ENCODE measurements at regions not wholly inside any gene's neighbourhood (a gene's known extent, or its start where the extent isn't known, plus 50 kb on each side); places are given as distances from the start of the nearest gene placed in this dataset.

DNA sequence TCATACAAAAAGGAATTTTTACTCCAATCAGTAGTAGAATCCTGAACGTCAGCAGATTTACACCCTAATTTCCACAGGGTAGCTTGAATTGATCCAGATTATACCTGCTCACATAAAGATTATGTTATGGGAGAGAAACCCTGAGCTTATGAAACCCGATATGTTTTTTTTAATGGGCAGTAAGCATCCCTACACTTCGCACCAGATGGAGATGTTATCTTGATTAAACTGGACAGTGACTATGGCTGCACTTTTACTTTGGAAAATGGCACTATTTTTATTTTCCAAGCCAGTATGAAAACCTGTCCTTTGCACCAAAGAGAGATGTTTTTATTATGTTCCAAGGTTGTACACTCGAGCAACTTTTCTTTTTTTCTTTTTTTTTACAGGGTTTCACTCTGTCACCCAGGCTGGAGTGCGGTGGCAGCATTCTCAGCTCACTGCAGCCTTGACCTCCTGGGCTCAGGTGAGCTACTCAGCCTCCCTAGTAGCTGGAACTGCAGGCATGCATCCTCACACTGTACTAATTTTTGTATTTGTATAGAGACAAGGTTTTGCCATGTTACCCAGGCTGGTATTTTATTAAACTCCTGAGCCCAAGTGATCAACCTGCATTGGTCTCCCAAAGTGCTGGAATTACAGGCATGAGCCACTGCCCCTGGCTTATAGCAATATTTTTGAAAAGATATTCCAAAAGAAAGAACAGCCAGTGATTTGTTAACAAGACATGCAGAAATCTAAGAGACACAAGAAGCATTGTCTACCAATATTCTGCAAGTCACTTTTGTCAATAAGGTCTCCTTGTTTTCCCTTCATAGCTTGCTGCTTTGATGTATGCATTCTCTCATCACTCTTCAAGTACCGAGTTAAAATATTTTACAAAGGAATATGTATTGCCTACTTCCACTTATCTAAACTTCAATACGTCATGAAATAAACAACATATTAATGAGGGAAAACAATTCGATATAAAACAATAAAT is 1412.6 kb downstream of the ZPLD1 start (continued):
- TF ChIP-seq CHD7 (IDR thresholded peaks at IDR 0.05; ENCODE audit: insufficient replicate concordance, low read length), result no peak
- TF ChIP-seq KDM1A (IDR thresholded peaks at IDR 0.05; ENCODE audit: borderline replicate concordance, low read length), result no peak
- TF ChIP-seq PHF8 (conservative IDR thresholded peaks at IDR 0.05; ENCODE audit: low read depth, low read length), result no peak
- TF ChIP-seq CBX5 (IDR thresholded peaks at IDR 0.05; ENCODE audit: low read depth, low read length), result no peak
- no peak for TF ChIP-seq POLR2AphosphoS5 (IDR thresholded peaks at IDR 0.05; ENCODE audit: low read depth, low read length)
- TF ChIP-seq NRF1 (IDR thresholded peaks at IDR 0.05; ENCODE audit: low read depth, low read length), result no peak
- TF ChIP-seq SIX5 (IDR thresholded peaks at IDR 0.05; ENCODE audit: low read depth, low read length), result no peak
- no peak for TF ChIP-seq KDM4A (IDR thresholded peaks at IDR 0.05; ENCODE audit: low read depth, low read length, severe bottlenecking)
- TF ChIP-seq ASH2L (IDR thresholded peaks at IDR 0.05; ENCODE audit: low read length), result no peak
- no peak for TF ChIP-seq POLR2A (IDR thresholded peaks at IDR 0.05; ENCODE audit: control extremely low read depth in 1 of 2, low read depth in 2 of 2, low read length in 2 of 2)
- TF ChIP-seq POU5F1 (IDR thresholded peaks at IDR 0.05; ENCODE audit: low read depth, low read length), result no peak
